Natural killer cell (primary cell): ENCODE measurements at regions not wholly inside any gene's neighbourhood (a gene's known extent, or its start where the extent isn't known, plus 50 kb on each side); places are given as distances from the start of the nearest gene placed in this dataset.

Source experiments
- ATAC-seq, 3 donors: fragments of 150-1000 bp in 2 of 3; fragments of 200-7000 bp in 1 of 3; cut with Tn5 transposase; 1 replicate in 1 of 3; 2 replicates in 2 of 3; pipeline ENCODE4 v1.10.0; 2021; ENCODE audit warnings: mild to moderate bottlenecking in 2 of 3, moderate library complexity in 2 of 3
- DNase-seq, 2 donors: peaks; one replicate each; pipeline versions ENCODE4 v3.0.0 to v3.0.0-alpha.2; 2013 to 2021; ENCODE audit warnings: mixed read lengths in 1 of 2
- H3K27ac ChIP-seq: one replicate; pipeline ENCODE4 v1.5.1; 2013; ENCODE audit warnings: mild to moderate bottlenecking, low read length
- H3K27me3 ChIP-seq: one replicate; pipeline ENCODE4 v1.6.1; 2013; ENCODE audit warnings: low read length; ENCODE audit not compliant: control insufficient read depth, insufficient read depth
- H3K36me3 ChIP-seq: one replicate; pipeline ENCODE4 v1.6.1; 2013; ENCODE audit warnings: low read length; ENCODE audit not compliant: control insufficient read depth, insufficient read depth
- H3K4me1 ChIP-seq: one replicate; pipeline ENCODE4 v1.6.1; 2013; ENCODE audit warnings: low read length; ENCODE audit not compliant: control insufficient read depth, insufficient read depth
- H3K4me3 ChIP-seq: one replicate; pipeline ENCODE4 v1.5.1; 2013; ENCODE audit warnings: low read length
- H3K9me3 ChIP-seq: one replicate; pipeline ENCODE4 v1.6.1; 2013; ENCODE audit warnings: low read length; ENCODE audit not compliant: control insufficient read depth, insufficient read depth
- H3K27ac Mint-ChIP-seq, 2 donors: one replicate each; pipeline ENCODE4 v1.8.0; 2022; ENCODE audit warnings: mild to moderate bottlenecking in 2 of 2, mixed read lengths in 2 of 2, moderate library complexity in 1 of 2
- H3K27me3 Mint-ChIP-seq, 2 donors: one replicate each; pipeline ENCODE4 v1.8.0; 2022; ENCODE audit warnings: low read depth in 2 of 2, mixed read lengths in 2 of 2
- H3K36me3 Mint-ChIP-seq: one replicate; pipeline ENCODE4 v1.8.0; 2022; ENCODE audit warnings: mixed read lengths
- H3K4me1 Mint-ChIP-seq, 2 donors: one replicate each; pipeline ENCODE4 v1.8.0; 2022; ENCODE audit warnings: mixed read lengths in 2 of 2
- H3K4me3 Mint-ChIP-seq: one replicate; pipeline ENCODE4 v1.8.0; 2022; ENCODE audit warnings: mild to moderate bottlenecking, moderate library complexity, mixed read lengths
- H3K9me3 Mint-ChIP-seq, 2 donors: one replicate each; pipeline ENCODE4 v1.8.0; 2022; ENCODE audit warnings: mixed read lengths in 2 of 2
- WGBS: methylation state at CpG from one replicate; pipeline ENCODE4 v1.1.7; 2013; ENCODE audit warnings: missing lambda C conversion rate; ENCODE audit not compliant: insufficient coverage; 5-methylcytosine and 5-hydroxymethylcytosine counted together
- intact Hi-C: fragments of 100-400 bp; cut with micrococcal nuclease; formaldehyde crosslinking; loops from one replicate; pipeline ENCODE4 v1.14.2; 2022
- TF ChIP-seq, protein P1 (sequence below): fragments of 200-600 bp; IDR thresholded peaks from one replicate; pipeline ENCODE4 v1.8.0; 2022; ENCODE audit warnings: antibody characterized with exemption

- DNase-seq (no peak), ATAC-seq (no peak)
- 92% methylated on average over 1 of the region's 1 CpG for WGBS
- H3K4me1 Mint-ChIP-seq = no peaks in the 10 kb centered on the region
- H3K27me3 Mint-ChIP-seq = no peaks in the 10 kb centered on the region
- Histone ChIP-seq H3K4me1 (no peaks in the 10 kb centered on the region), H3K4me3 (no peak overlapping the region), H3K9me3 (no peaks in the 10 kb centered on the region), H3K27me3 (no peaks in the 10 kb centered on the region), H3K27ac (no peak overlapping the region), H3K36me3 (no peaks in the 10 kb centered on the region)
- no peaks in the 10 kb centered on the region for H3K36me3 Mint-ChIP-seq
- intact Hi-C loops = no loop called here
- no peak overlapping the region for H3K4me3 Mint-ChIP-seq
- no peak overlapping the region for H3K27ac Mint-ChIP-seq
- H3K9me3 Mint-ChIP-seq = peaks cover 0 to 5% of the 10 kb centered on the region in 2 donors
- TF ChIP-seq, protein P1, sequence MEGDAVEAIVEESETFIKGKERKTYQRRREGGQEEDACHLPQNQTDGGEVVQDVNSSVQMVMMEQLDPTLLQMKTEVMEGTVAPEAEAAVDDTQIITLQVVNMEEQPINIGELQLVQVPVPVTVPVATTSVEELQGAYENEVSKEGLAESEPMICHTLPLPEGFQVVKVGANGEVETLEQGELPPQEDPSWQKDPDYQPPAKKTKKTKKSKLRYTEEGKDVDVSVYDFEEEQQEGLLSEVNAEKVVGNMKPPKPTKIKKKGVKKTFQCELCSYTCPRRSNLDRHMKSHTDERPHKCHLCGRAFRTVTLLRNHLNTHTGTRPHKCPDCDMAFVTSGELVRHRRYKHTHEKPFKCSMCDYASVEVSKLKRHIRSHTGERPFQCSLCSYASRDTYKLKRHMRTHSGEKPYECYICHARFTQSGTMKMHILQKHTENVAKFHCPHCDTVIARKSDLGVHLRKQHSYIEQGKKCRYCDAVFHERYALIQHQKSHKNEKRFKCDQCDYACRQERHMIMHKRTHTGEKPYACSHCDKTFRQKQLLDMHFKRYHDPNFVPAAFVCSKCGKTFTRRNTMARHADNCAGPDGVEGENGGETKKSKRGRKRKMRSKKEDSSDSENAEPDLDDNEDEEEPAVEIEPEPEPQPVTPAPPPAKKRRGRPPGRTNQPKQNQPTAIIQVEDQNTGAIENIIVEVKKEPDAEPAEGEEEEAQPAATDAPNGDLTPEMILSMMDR = no peak
Observed at GRCh38 chr14:49196327-49196726, 389.9 kb downstream of the RPS29 start.

GRCh38 chr14:49194067-49194466, 392.1 kb downstream of the RPS29 start:
- TF ChIP-seq, protein P1 = no peak
- 79% methylated on average over 2 of the region's 2 CpGs for WGBS
- peaks cover 3 to 5% of the 10 kb centered on the region in 2 donors for H3K9me3 Mint-ChIP-seq

GRCh38 chr14:49193332-49194065, 392.7 kb downstream of the RPS29 start:
- H3K36me3 ChIP-seq = no peaks in the 10 kb centered on the region
- Mint-ChIP-seq H3K4me1 (no peaks in the 10 kb centered on the region), H3K27ac (no peak overlapping the region), H3K27me3 (no peaks in the 10 kb centered on the region), H3K9me3 (peaks cover 3 to 5% of the 10 kb centered on the region in 2 donors), H3K36me3 (no peaks in the 10 kb centered on the region), H3K4me3 (no peak overlapping the region)
- DNase-seq (no peak), ATAC-seq (no peak)
- H3K9me3 ChIP-seq = no peaks in the 10 kb centered on the region
- no peak overlapping the region for H3K27ac ChIP-seq
- TF ChIP-seq, protein P1 = no peak
- no peak overlapping the region for H3K4me3 ChIP-seq
- intact Hi-C loops = no loop called here
- H3K27me3 ChIP-seq = no peaks in the 10 kb centered on the region
- no peaks in the 10 kb centered on the region for H3K4me1 ChIP-seq
- WGBS = 34% methylated on average over 6 of the region's 7 CpGs

More at GRCh38 chr14:49194067-49194466, 392.1 kb downstream of the RPS29 start:
- ATAC-seq (no peak), DNase-seq (no peak)
- intact Hi-C loops = no loop called here
- no peaks in the 10 kb centered on the region for H3K36me3 Mint-ChIP-seq
- H3K9me3 ChIP-seq = no peaks in the 10 kb centered on the region
- H3K4me1 ChIP-seq = no peaks in the 10 kb centered on the region
- H3K4me3 Mint-ChIP-seq = no peak overlapping the region
- no peak overlapping the region for H3K27ac Mint-ChIP-seq
- no peaks in the 10 kb centered on the region for H3K27me3 Mint-ChIP-seq
- no peak overlapping the region for H3K27ac ChIP-seq
- H3K4me1 Mint-ChIP-seq = no peaks in the 10 kb centered on the region
- no peaks in the 10 kb centered on the region for H3K27me3 ChIP-seq
- H3K4me3 ChIP-seq = no peak overlapping the region
- H3K36me3 ChIP-seq = no peaks in the 10 kb centered on the region

DNA sequence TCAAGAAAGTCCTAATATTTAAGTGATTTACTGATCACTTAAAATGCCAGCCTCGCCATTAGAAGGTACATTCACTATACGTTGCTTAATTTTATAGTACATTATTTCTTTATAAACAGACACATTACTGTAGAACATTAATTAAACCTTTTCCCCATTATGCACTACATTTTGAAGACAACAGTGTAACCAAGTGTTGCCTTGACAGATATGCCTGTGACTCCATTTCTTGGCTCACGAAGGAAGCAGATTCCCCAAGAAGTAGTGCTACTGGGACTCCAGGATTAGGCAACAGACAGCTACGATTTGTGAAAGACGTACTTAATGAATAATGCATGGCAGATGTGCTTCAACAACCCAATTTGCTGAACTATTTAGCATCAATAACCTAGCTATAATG, 394.8 kb downstream of the RPS29 start:
- peaks cover 0 to 3% of the 10 kb centered on the region in 2 donors for H3K27me3 Mint-ChIP-seq
- Histone ChIP-seq H3K36me3 (no peaks in the 10 kb centered on the region), H3K9me3 (no peaks in the 10 kb centered on the region), H3K4me3 (no peak overlapping the region), H3K4me1 (no peaks in the 10 kb centered on the region), H3K27ac (no peak overlapping the region), H3K27me3 (no peaks in the 10 kb centered on the region)
- peaks cover 5 to 6% of the 10 kb centered on the region in 2 donors for H3K9me3 Mint-ChIP-seq
- no peak overlapping the region for H3K27ac Mint-ChIP-seq
- DNase-seq (no peak), ATAC-seq (no peak)
- 74% methylated on average over 5 of the region's 5 CpGs for WGBS
- no peaks in the 10 kb centered on the region for H3K36me3 Mint-ChIP-seq
- intact Hi-C loops = no loop called here
- TF ChIP-seq, protein P1 = no peak
- H3K4me1 Mint-ChIP-seq = no peaks in the 10 kb centered on the region
- H3K4me3 Mint-ChIP-seq = no peak overlapping the region
